Uterus (tissue), 3 donors: ENCODE measurements at regions not wholly inside any gene's neighbourhood (a gene's known extent, or its start where the extent isn't known, plus 50 kb on each side); places are given as distances from the start of the nearest gene placed in this dataset.

ENCODE experiments used
- DNase-seq, 2 donors: peaks; one replicate each; pipeline ENCODE4 v3.0.0-alpha.2; 2019 to 2020
- H3K27ac ChIP-seq, 2 donors: fragments of 200-600 bp; sonication (generic); 1 replicate in 1 of 2; 2 replicates in 1 of 2; pipeline ENCODE4 v1.5.1; 2016 to 2018
- H3K27me3 ChIP-seq, 2 donors: fragments of 200-600 bp; sonication (generic); one replicate each; pipeline ENCODE4 v1.5.1; 2018 to 2019; ENCODE audit warnings: control low read depth in 1 of 2
- H3K36me3 ChIP-seq, 2 donors: fragments of 200-600 bp; sonication (generic); one replicate each; pipeline ENCODE4 v1.5.1; 2019; ENCODE audit warnings: control low read depth in 1 of 2
- H3K4me1 ChIP-seq, 2 donors: fragments of 200-600 bp; sonication (generic); one replicate each; pipeline ENCODE4 v1.5.1; 2018 to 2019; ENCODE audit warnings: control low read depth in 1 of 2
- H3K4me3 ChIP-seq, 2 donors: fragments of 200-600 bp; sonication (generic); 1 replicate in 1 of 2; 2 replicates in 1 of 2; pipeline ENCODE4 v1.5.1; 2018 to 2019; ENCODE audit warnings: mild to moderate bottlenecking in 1 of 2
- H3K9me3 ChIP-seq, 2 donors: fragments of 200-600 bp; sonication (generic); one replicate each; pipeline ENCODE4 v1.5.1; 2019; ENCODE audit warnings: control low read depth in 1 of 2
- POLR2A ChIP-seq, 2 donors: fragments of 450-650 bp; IDR thresholded peaks; one replicate each; pipeline ENCODE4 v1.6.1; 2016; ENCODE audit warnings: antibody characterized with exemption in 2 of 2, mild to moderate bottlenecking in 1 of 2, moderate library complexity in 1 of 2
- intact Hi-C: fragments of 100-400 bp; cut with DNase I; formaldehyde crosslinking; loops from one replicate; pipeline ENCODE4 v1.15.1; 2023; ENCODE audit warnings: low total_unique reads
- TF ChIP-seq, protein P1 (sequence below), 4 experiments: fragments of 200-600 bp in 2 of 4; fragments of 450-650 bp in 2 of 4; sonication (generic) in 2 of 4; IDR thresholded peaks; one replicate each; pipeline ENCODE4 v1.5.1; 2016 to 2019; ENCODE audit warnings: antibody characterized with exemption in 4 of 4, mild to moderate bottlenecking in 2 of 4, moderate library complexity in 1 of 4
- donor health status: DM: yes; HTN: yes; CAD: no.

DNA sequence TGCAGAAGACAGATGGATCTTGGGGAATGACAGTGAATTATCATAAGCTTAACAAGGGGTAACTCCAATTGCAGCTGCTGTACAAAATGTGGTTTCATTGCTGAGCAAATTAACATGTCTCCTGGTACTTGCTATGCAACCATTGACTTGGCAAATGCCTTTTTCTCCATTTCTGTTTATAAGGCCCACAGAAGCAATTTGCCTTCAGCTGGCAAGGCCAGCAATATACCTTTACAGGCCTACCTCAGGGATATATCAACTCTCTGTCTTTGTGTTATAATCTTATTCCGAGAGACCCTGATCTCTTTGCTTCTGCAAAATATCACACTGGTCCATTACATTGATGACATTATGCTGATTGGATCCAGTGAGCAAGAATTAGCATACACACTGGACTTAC lies 52.7 kb upstream of the KIAA0040 start:
- DNase-seq, result no peak
- H3K27ac ChIP-seq, result no peak overlapping the region
- H3K27me3 ChIP-seq, result no peaks in the 10 kb centered on the region
- no peaks in the 10 kb centered on the region for H3K4me1 ChIP-seq
- no peaks in the 10 kb centered on the region for H3K9me3 ChIP-seq
- no peak overlapping the region for H3K4me3 ChIP-seq
- TF ChIP-seq POLR2A (IDR thresholded peaks at IDR 0.05), result no peak
- TF ChIP-seq, protein P1, sequence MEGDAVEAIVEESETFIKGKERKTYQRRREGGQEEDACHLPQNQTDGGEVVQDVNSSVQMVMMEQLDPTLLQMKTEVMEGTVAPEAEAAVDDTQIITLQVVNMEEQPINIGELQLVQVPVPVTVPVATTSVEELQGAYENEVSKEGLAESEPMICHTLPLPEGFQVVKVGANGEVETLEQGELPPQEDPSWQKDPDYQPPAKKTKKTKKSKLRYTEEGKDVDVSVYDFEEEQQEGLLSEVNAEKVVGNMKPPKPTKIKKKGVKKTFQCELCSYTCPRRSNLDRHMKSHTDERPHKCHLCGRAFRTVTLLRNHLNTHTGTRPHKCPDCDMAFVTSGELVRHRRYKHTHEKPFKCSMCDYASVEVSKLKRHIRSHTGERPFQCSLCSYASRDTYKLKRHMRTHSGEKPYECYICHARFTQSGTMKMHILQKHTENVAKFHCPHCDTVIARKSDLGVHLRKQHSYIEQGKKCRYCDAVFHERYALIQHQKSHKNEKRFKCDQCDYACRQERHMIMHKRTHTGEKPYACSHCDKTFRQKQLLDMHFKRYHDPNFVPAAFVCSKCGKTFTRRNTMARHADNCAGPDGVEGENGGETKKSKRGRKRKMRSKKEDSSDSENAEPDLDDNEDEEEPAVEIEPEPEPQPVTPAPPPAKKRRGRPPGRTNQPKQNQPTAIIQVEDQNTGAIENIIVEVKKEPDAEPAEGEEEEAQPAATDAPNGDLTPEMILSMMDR (IDR thresholded peaks at IDR 0.05), result no peak
- no peaks in the 10 kb centered on the region for H3K36me3 ChIP-seq
- intact Hi-C loops, result no loop called here

DNA sequence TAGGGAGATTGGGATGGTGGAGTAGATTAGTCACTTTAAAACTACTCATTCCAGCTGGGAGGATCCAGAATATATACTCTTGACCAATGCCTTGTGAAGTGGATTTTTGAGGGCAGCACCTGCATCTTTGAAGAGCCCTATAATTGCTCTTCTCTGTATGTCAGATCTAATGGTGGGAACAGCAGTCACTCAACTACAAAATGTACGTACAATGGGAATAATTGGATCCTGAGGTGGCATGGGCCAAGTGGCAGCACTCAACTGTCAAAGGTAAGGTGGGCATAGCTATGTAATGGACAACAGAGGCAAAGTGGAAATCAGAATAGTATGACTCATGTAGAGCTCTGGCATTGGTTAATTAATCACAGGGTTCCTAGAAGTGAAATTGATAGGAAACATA lies 51.6 kb upstream of the KIAA0040 start:
- no peak for TF ChIP-seq POLR2A (IDR thresholded peaks at IDR 0.05)
- TF ChIP-seq, protein P1 (IDR thresholded peaks at IDR 0.05), result no peak
- intact Hi-C loops, result no loop called here
- H3K4me1 ChIP-seq, result no peaks in the 10 kb centered on the region
- H3K4me3 ChIP-seq, result no peak overlapping the region
- H3K36me3 ChIP-seq, result no peaks in the 10 kb centered on the region
- H3K27ac ChIP-seq, result no peak overlapping the region
- DNase-seq, result no peak
- no peaks in the 10 kb centered on the region for H3K27me3 ChIP-seq
- H3K9me3 ChIP-seq, result no peaks in the 10 kb centered on the region
